Putamen (tissue), 1 donor: ENCODE measurements at regions not wholly inside any gene's neighbourhood (a gene's known extent, or its start where the extent isn't known, plus 50 kb on each side); places are given as distances from the start of the nearest gene placed in this dataset.

ENCODE experiments used
- DNase-seq: peaks from one replicate; pipeline ENCODE4 v3.0.0-alpha.2; 2016; ENCODE audit warnings: low spot score

GRCh38 chr21:41076064-41076463, 91.9 kb upstream of the BACE2 start:
- DNase-seq = no peak

- DNase-seq = no peak
Measured at GRCh38 chr21:41079159-41079558, 88.8 kb upstream of the BACE2 start.

GRCh38 chr21:41080485-41081121, 87.4 kb upstream of the BACE2 start:
- no peak for DNase-seq

- no peak for DNase-seq
Measured at GRCh38 chr21:41086569-41086968, 81.4 kb upstream of the BACE2 start.

- no peak for DNase-seq
Measured at GRCh38 chr21:41090981-41091380, 77.0 kb upstream of the BACE2 start.

GRCh38 chr21:41091616-41092015, 76.3 kb upstream of the BACE2 start:
- DNase-seq = no peak

GRCh38 chr21:41092312-41092711, 75.6 kb upstream of the BACE2 start:
- no peak for DNase-seq

GRCh38 chr21:41095983-41096382, 72.0 kb upstream of the BACE2 start:
- DNase-seq = no peak

- no peak for DNase-seq
Measured at GRCh38 chr21:41098076-41098475, 69.9 kb upstream of the BACE2 start.

GRCh38 chr21:41098481-41099042, 69.4 kb upstream of the BACE2 start:
- DNase-seq = no peak

- no peak for DNase-seq
Measured at GRCh38 chr21:41100826-41101550, 67.0 kb upstream of the BACE2 start.

GRCh38 chr21:41102281-41102680, 65.7 kb upstream of the BACE2 start:
- no peak for DNase-seq

- no peak for DNase-seq
Measured at GRCh38 chr21:41107602-41108001, 60.4 kb upstream of the BACE2 start.

- DNase-seq = no peak
Measured at GRCh38 chr21:41108668-41109585, 59.0 kb upstream of the BACE2 start.

GRCh38 chr21:41110161-41110560, 57.8 kb upstream of the BACE2 start:
- no peak for DNase-seq

- no peak for DNase-seq
Measured at GRCh38 chr21:41110664-41111063, 57.3 kb upstream of the BACE2 start.

GRCh38 chr21:41111681-41112080, 56.3 kb upstream of the BACE2 start:
- DNase-seq = no peak

GRCh38 chr21:41112740-41113692, 54.9 kb upstream of the BACE2 start:
- DNase-seq = no peak

- DNase-seq = no peak
Measured at GRCh38 chr21:41115851-41116250, 52.1 kb upstream of the BACE2 start.
